Medulla oblongata (tissue), 1 donor: ENCODE measurements at regions not wholly inside any gene's neighbourhood (a gene's known extent, or its start where the extent isn't known, plus 50 kb on each side); places are given as distances from the start of the nearest gene placed in this dataset.

ENCODE experiments used
- DNase-seq: peaks from one replicate; pipeline ENCODE4 v3.0.0-alpha.2; 2015; ENCODE audit errors: extremely low spot score

- DNase-seq: no peak
Measured at GRCh38 chr2:9756692-9757250, 86.5 kb upstream of the TAF1B start.

- DNase-seq: peak; percentile 53
Measured at GRCh38 chr2:9757501-9758264, 85.6 kb upstream of the TAF1B start.

- no peak for DNase-seq
Measured at GRCh38 chr2:9758741-9759140, 84.5 kb upstream of the TAF1B start.

- DNase-seq: no peak
Measured at GRCh38 chr2:9760069-9760901, 83.0 kb upstream of the TAF1B start.

- no peak for DNase-seq
Measured at GRCh38 chr2:9760902-9761228, 82.4 kb upstream of the TAF1B start.

GRCh38 chr2:9761577-9761976 lies 81.7 kb upstream of the TAF1B start:
- DNase-seq: no peak

GRCh38 chr2:9762164-9762563 lies 81.1 kb upstream of the TAF1B start:
- no peak for DNase-seq

GRCh38 chr2:9762941-9763340 lies 80.3 kb upstream of the TAF1B start:
- DNase-seq: no peak

- DNase-seq: no peak
Measured at GRCh38 chr2:9763356-9764152, 79.7 kb upstream of the TAF1B start.

GRCh38 chr2:9764153-9764778 lies 79.0 kb upstream of the TAF1B start:
- DNase-seq: no peak

GRCh38 chr2:9765611-9766531 lies 77.4 kb upstream of the TAF1B start:
- no peak for DNase-seq

GRCh38 chr2:9767656-9768281 lies 75.5 kb upstream of the TAF1B start:
- DNase-seq: no peak

- no peak for DNase-seq
Measured at GRCh38 chr2:9768388-9768787, 74.9 kb upstream of the TAF1B start.

- DNase-seq: no peak
Measured at GRCh38 chr2:9769171-9770005, 73.9 kb upstream of the TAF1B start.

GRCh38 chr2:9770006-9770307 lies 73.3 kb upstream of the TAF1B start:
- DNase-seq: no peak

GRCh38 chr2:9770308-9771100 lies 72.8 kb upstream of the TAF1B start:
- peak; percentile 88 for DNase-seq

GRCh38 chr2:9771101-9771449 lies 72.2 kb upstream of the TAF1B start:
- DNase-seq: no peak

GRCh38 chr2:9771481-9772017 lies 71.7 kb upstream of the TAF1B start:
- peak; percentile 55 for DNase-seq
